ENCODE measurements at regions not wholly inside any gene's neighbourhood (a gene's known extent, or its start where the extent isn't known, plus 50 kb on each side); places are given as distances from the start of the nearest gene placed in this dataset.
"Not testable (repeated sequence)": the region's sequence is repeated elsewhere in the genome, so short reads cannot be mapped to it uniquely, and the experiment has no call there.

- H3K9ac ChIP-seq (ENCODE audit: low read length in 5 of 5): no peak overlapping the region
- H3K36me3 ChIP-seq (ENCODE audit: control insufficient read depth in 5 of 5, insufficient read depth in 5 of 5, low read length in 5 of 5): no peaks in the 10 kb centered on the region
- no peak overlapping the region for H3K27ac ChIP-seq (ENCODE audit: low read depth, low read length)
- H3K9me3 ChIP-seq (ENCODE audit: control insufficient read depth in 5 of 5, low read length in 5 of 5): peaks cover 2 to 7% (median 5%) of the 10 kb centered on the region in 5 donors
- H3K4me1 ChIP-seq (ENCODE audit: control insufficient read depth in 5 of 5, insufficient read depth in 5 of 5, low read length in 5 of 5): no peaks in the 10 kb centered on the region
- H3K27me3 ChIP-seq (ENCODE audit: control insufficient read depth in 5 of 5, insufficient read depth in 4 of 5, low read length in 5 of 5): peaks cover 5 to 21% (median 20%) of the 10 kb centered on the region in 5 donors
- no peak overlapping the region for H3K4me3 ChIP-seq (ENCODE audit: low read depth in 1 of 5, low read length in 5 of 5)
These were observed 317.0 kb upstream of the MYT1L start for GRCh38 chr2:2648094-2648493.

GRCh38 chr2:2647141-2647541 is 316.1 kb upstream of the MYT1L start:
- Histone ChIP-seq H3K4me3 (ENCODE audit: low read depth in 1 of 5, low read length in 5 of 5) (no peak overlapping the region), H3K4me1 (ENCODE audit: control insufficient read depth in 5 of 5, insufficient read depth in 5 of 5, low read length in 5 of 5) (no peaks in the 10 kb centered on the region), H3K27ac (ENCODE audit: low read depth, low read length) (no peak overlapping the region), H3K9ac (ENCODE audit: low read length in 5 of 5) (no peak overlapping the region), H3K9me3 (ENCODE audit: control insufficient read depth in 5 of 5, low read length in 5 of 5) (peaks cover 2 to 7% (median 5%) of the 10 kb centered on the region in 5 donors), H3K27me3 (ENCODE audit: control insufficient read depth in 5 of 5, insufficient read depth in 4 of 5, low read length in 5 of 5) (peaks cover 5 to 23% (median 20%) of the 10 kb centered on the region in 5 donors), H3K36me3 (ENCODE audit: control insufficient read depth in 5 of 5, insufficient read depth in 5 of 5, low read length in 5 of 5) (no peaks in the 10 kb centered on the region)

GRCh38 chr2:2646433-2647051 is 315.5 kb upstream of the MYT1L start:
- Histone ChIP-seq H3K4me1 (ENCODE audit: control insufficient read depth in 5 of 5, insufficient read depth in 5 of 5, low read length in 5 of 5) (no peaks in the 10 kb centered on the region), H3K27me3 (ENCODE audit: control insufficient read depth in 5 of 5, insufficient read depth in 4 of 5, low read length in 5 of 5) (peaks cover 5 to 27% (median 17%) of the 10 kb centered on the region in 5 donors), H3K4me3 (ENCODE audit: low read depth in 1 of 5, low read length in 5 of 5) (no peak overlapping the region), H3K9me3 (ENCODE audit: control insufficient read depth in 5 of 5, low read length in 5 of 5) (peaks cover 2 to 7% (median 5%) of the 10 kb centered on the region in 5 donors), H3K27ac (ENCODE audit: low read depth, low read length) (no peak overlapping the region), H3K9ac (ENCODE audit: low read length in 5 of 5) (no peak overlapping the region), H3K36me3 (ENCODE audit: control insufficient read depth in 5 of 5, insufficient read depth in 5 of 5, low read length in 5 of 5) (no peaks in the 10 kb centered on the region)

DNA sequence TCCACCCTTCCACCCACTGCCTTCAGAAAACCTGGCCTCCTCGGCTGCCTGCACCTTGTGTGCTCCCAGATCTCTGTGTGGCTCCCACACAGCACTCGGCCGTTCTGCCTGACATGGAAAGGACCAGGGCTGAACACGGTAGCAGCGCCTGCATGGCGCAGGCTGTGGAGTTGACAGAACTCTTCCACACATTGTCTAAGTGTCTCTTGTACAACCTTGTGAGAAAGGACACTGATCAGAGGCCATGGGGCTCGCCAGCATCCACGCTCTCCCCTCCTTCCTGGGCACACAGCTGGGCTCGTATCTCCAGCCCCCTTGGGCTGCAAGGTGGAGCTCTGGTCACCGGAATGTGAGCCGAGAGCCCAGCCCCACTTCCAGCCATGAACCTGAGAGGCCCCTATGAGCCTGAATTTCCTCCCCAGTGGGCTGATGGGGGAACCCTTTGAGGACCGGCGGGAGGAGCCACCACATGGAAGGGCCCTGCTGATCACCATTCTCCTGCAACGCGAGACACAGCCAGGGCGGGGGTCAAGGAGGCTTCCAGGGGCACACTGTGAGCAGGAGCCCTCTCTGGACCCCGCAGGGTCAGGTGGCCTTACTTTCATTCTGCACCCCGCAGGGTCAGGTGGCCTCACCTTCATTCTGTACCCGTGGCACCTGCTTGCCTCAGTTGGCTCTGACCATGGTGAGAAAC is 314.2 kb upstream of the MYT1L start:
- H3K9me3 ChIP-seq (ENCODE audit: control insufficient read depth in 5 of 5, low read length in 5 of 5): peaks cover 2 to 7% (median 5%) of the 10 kb centered on the region in 5 donors
- no peak overlapping the region for H3K9ac ChIP-seq (ENCODE audit: low read length in 5 of 5)
- no peak overlapping the region for H3K4me3 ChIP-seq (ENCODE audit: low read depth in 1 of 5, low read length in 5 of 5)
- H3K4me1 ChIP-seq (ENCODE audit: control insufficient read depth in 5 of 5, insufficient read depth in 5 of 5, low read length in 5 of 5): no peaks in the 10 kb centered on the region
- no peaks in the 10 kb centered on the region for H3K36me3 ChIP-seq (ENCODE audit: control insufficient read depth in 5 of 5, insufficient read depth in 5 of 5, low read length in 5 of 5)
- peaks cover 5 to 27% (median 17%) of the 10 kb centered on the region in 5 donors for H3K27me3 ChIP-seq (ENCODE audit: control insufficient read depth in 5 of 5, insufficient read depth in 4 of 5, low read length in 5 of 5)
- no peak overlapping the region for H3K27ac ChIP-seq (ENCODE audit: low read depth, low read length)

DNA sequence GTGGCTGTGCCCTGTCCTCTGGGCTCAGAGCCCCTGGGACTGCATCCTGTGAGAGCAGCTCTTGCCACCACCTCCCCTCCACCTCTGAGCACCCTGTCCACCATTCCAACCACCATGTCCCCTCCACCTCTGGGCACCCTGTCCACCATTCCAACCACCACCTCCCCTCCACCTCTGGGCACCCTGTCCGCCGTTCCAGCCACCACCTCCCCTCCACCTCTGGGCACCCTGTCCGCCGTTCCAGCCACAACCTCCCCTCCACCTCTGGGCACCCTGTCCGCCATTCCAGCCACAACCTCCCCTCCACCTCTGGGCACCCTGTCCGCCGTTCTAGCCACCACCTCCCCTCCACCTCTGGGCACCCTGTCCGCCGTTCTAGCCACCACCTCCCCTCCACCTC is 313.7 kb upstream of the MYT1L start:
- H3K27me3 ChIP-seq (ENCODE audit: control insufficient read depth in 5 of 5, insufficient read depth in 4 of 5, low read length in 5 of 5): peaks cover 5 to 29% (median 17%) of the 10 kb centered on the region in 5 donors
- not testable (repeated sequence) for H3K36me3 ChIP-seq (ENCODE audit: control insufficient read depth in 5 of 5, insufficient read depth in 5 of 5, low read length in 5 of 5); H3K4me3 ChIP-seq (ENCODE audit: low read depth in 1 of 5, low read length in 5 of 5); H3K27ac ChIP-seq (ENCODE audit: low read depth, low read length); H3K9me3 ChIP-seq (ENCODE audit: control insufficient read depth in 5 of 5, low read length in 5 of 5); H3K4me1 ChIP-seq (ENCODE audit: control insufficient read depth in 5 of 5, insufficient read depth in 5 of 5, low read length in 5 of 5); H3K9ac ChIP-seq (ENCODE audit: low read length in 5 of 5)

- no peaks in the 10 kb centered on the region for H3K36me3 ChIP-seq (ENCODE audit: control insufficient read depth in 5 of 5, insufficient read depth in 5 of 5, low read length in 5 of 5)
- H3K4me1 ChIP-seq (ENCODE audit: control insufficient read depth in 5 of 5, insufficient read depth in 5 of 5, low read length in 5 of 5): no peaks in the 10 kb centered on the region
- no peak overlapping the region for H3K27ac ChIP-seq (ENCODE audit: low read depth, low read length)
- H3K27me3 ChIP-seq (ENCODE audit: control insufficient read depth in 5 of 5, insufficient read depth in 4 of 5, low read length in 5 of 5): peaks cover under 1 to 30% (median 18%) of the 10 kb centered on the region in 5 donors
- no peak overlapping the region for H3K4me3 ChIP-seq (ENCODE audit: low read depth in 1 of 5, low read length in 5 of 5)
- H3K9me3 ChIP-seq (ENCODE audit: control insufficient read depth in 5 of 5, low read length in 5 of 5): peaks cover 2 to 7% (median 5%) of the 10 kb centered on the region in 5 donors
- H3K9ac ChIP-seq (ENCODE audit: low read length in 5 of 5): no peak overlapping the region
These were observed 313.0 kb upstream of the MYT1L start for GRCh38 chr2:2644040-2644439.

- Histone ChIP-seq H3K9ac (ENCODE audit: low read length in 5 of 5) (no peak overlapping the region), H3K27ac (ENCODE audit: low read depth, low read length) (no peak overlapping the region), H3K4me3 (ENCODE audit: low read depth in 1 of 5, low read length in 5 of 5) (no peak overlapping the region), H3K4me1 (ENCODE audit: control insufficient read depth in 5 of 5, insufficient read depth in 5 of 5, low read length in 5 of 5) (no peaks in the 10 kb centered on the region), H3K36me3 (ENCODE audit: control insufficient read depth in 5 of 5, insufficient read depth in 5 of 5, low read length in 5 of 5) (no peaks in the 10 kb centered on the region), H3K27me3 (ENCODE audit: control insufficient read depth in 5 of 5, insufficient read depth in 4 of 5, low read length in 5 of 5) (peaks cover 0 to 26% (median 19%) of the 10 kb centered on the region in 5 donors), H3K9me3 (ENCODE audit: control insufficient read depth in 5 of 5, low read length in 5 of 5) (peaks cover 2 to 7% (median 5%) of the 10 kb centered on the region in 5 donors)
These were observed 312.1 kb upstream of the MYT1L start for GRCh38 chr2:2642906-2643890.

DNA sequence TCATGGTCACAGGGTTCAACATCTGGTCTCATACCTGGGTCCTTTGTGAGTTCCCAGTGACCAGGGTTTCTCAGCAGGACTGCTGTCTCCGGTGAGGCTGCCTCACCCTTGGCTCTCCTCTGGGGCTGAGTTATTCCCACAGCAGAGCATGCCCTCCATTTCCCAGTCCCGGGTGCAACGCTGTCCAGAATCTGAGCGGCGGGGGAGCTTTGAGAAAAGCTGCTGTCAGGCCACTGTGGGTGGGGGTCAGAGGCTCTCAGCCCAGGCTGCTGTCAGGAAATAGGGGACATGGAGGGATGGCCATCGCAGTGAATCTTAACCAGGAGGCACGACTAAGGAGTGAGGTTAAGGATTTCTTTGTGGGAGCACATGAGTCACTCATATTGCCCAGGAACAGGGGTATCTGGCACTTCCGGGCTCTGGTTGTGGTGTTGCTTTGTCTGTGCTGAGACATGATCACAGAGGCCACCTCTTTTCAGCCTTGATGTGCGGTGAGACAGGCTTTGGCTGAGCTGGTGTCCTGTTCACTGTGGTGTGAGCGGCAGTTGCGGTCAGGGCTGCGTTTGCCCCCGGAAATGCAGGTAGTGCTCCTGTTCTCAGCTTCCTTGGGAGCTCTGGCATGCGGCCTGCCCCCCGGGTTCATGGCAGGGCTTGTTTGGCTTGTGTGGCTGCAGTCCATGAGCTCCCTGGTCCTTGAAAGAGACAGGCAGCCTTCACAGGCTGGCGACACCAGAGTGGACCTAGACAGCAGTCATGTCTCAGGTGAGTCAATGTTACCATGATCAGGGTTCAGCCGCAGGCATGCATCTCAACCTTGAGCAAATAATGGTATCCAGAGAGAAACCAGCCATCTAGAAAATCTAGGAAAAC is 310.7 kb upstream of the MYT1L start:
- no peaks in the 10 kb centered on the region for H3K9me3 ChIP-seq (ENCODE audit: control insufficient read depth in 5 of 5, low read length in 5 of 5)
- peaks cover 0 to 27% (median 22%) of the 10 kb centered on the region in 5 donors for H3K27me3 ChIP-seq (ENCODE audit: control insufficient read depth in 5 of 5, insufficient read depth in 4 of 5, low read length in 5 of 5)
- H3K27ac ChIP-seq (ENCODE audit: low read depth, low read length): no peak overlapping the region
- H3K4me1 ChIP-seq (ENCODE audit: control insufficient read depth in 5 of 5, insufficient read depth in 5 of 5, low read length in 5 of 5): no peaks in the 10 kb centered on the region
- H3K9ac ChIP-seq (ENCODE audit: low read length in 5 of 5): no peak overlapping the region
- no peaks in the 10 kb centered on the region for H3K36me3 ChIP-seq (ENCODE audit: control insufficient read depth in 5 of 5, insufficient read depth in 5 of 5, low read length in 5 of 5)
- H3K4me3 ChIP-seq (ENCODE audit: low read depth in 1 of 5, low read length in 5 of 5): no peak overlapping the region

DNA sequence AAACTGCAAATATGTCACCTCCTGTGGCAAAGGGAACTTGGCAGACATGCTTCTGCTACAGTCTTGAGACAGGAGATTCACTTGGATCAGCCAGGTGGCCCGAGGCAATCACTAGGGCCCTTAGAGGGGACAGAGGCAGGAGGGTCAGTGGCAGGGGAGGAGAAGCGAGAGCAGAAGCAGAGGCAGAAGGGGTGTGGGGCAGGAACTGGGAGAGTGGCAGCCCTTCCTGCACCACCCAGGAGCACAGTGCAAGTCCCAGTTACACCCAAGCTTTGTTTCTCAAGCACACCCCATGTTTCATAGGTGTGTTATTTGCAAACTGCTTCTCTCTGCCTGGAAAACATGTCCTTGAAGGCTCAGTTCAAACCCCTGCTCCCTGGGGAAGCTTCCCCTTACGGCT is 309.7 kb upstream of the MYT1L start:
- no peak overlapping the region for H3K4me3 ChIP-seq (ENCODE audit: low read depth in 1 of 5, low read length in 5 of 5)
- H3K4me1 ChIP-seq (ENCODE audit: control insufficient read depth in 5 of 5, insufficient read depth in 5 of 5, low read length in 5 of 5): no peaks in the 10 kb centered on the region
- H3K9ac ChIP-seq (ENCODE audit: low read length in 5 of 5): no peak overlapping the region
- no peak overlapping the region for H3K27ac ChIP-seq (ENCODE audit: low read depth, low read length)
- H3K9me3 ChIP-seq (ENCODE audit: control insufficient read depth in 5 of 5, low read length in 5 of 5): no peaks in the 10 kb centered on the region
- H3K36me3 ChIP-seq (ENCODE audit: control insufficient read depth in 5 of 5, insufficient read depth in 5 of 5, low read length in 5 of 5): no peaks in the 10 kb centered on the region
- peaks cover 0 to 27% (median 22%) of the 10 kb centered on the region in 5 donors for H3K27me3 ChIP-seq (ENCODE audit: control insufficient read depth in 5 of 5, insufficient read depth in 4 of 5, low read length in 5 of 5)
